ENCODE measurements at regions not wholly inside any gene's neighbourhood (a gene's known extent, or its start where the extent isn't known, plus 50 kb on each side); places are given as distances from the start of the nearest gene placed in this dataset.

GRCh38 chr16:66228792-66229191 is 137.7 kb upstream of the CDH5 start:
- WGBS (ENCODE audit: insufficient coverage), result 77% methylated on average over 5 of the region's 7 CpGs
- Histone ChIP-seq H3K4me3 (ENCODE audit: low read length) (no peak overlapping the region), H3K9me3 (replicated peaks; ENCODE audit: control insufficient read depth, low read depth, low read length) (no peaks in the 10 kb centered on the region), H3K4me1 (ENCODE audit: control insufficient read depth, insufficient read depth, low read length) (peaks cover 16% of the 10 kb centered on the region), H3K27me3 (ENCODE audit: control insufficient read depth, insufficient read depth, low read length) (no peaks in the 10 kb centered on the region), H3K36me3 (ENCODE audit: control insufficient read depth, insufficient read depth, low read length) (no peaks in the 10 kb centered on the region), H3K27ac (ENCODE audit: low read length) (no peak overlapping the region)
- DNase-seq, result no peak

GRCh38 chr16:66227766-66228530 is 138.5 kb upstream of the CDH5 start:
- 86% methylated on average over 5 of the region's 8 CpGs for WGBS (ENCODE audit: insufficient coverage)
- H3K27ac ChIP-seq (ENCODE audit: low read length), result no peak overlapping the region

GRCh38 chr16:66226762-66227161 is 139.7 kb upstream of the CDH5 start:
- Histone ChIP-seq H3K27ac (ENCODE audit: low read length) (no peak overlapping the region), H3K27me3 (ENCODE audit: control insufficient read depth, insufficient read depth, low read length) (no peaks in the 10 kb centered on the region), H3K36me3 (ENCODE audit: control insufficient read depth, insufficient read depth, low read length) (no peaks in the 10 kb centered on the region), H3K4me1 (ENCODE audit: control insufficient read depth, insufficient read depth, low read length) (peaks cover 15% of the 10 kb centered on the region), H3K4me3 (ENCODE audit: low read length) (no peak overlapping the region), H3K9me3 (replicated peaks; ENCODE audit: control insufficient read depth, low read depth, low read length) (no peaks in the 10 kb centered on the region)
- peak; percentile 28 for DNase-seq
- WGBS (ENCODE audit: insufficient coverage), result 81% methylated on average over 5 of the region's 5 CpGs

More at GRCh38 chr16:66227766-66228530, 138.5 kb upstream of the CDH5 start:
- H3K27me3 ChIP-seq (ENCODE audit: control insufficient read depth, insufficient read depth, low read length), result no peaks in the 10 kb centered on the region
- H3K4me3 ChIP-seq (ENCODE audit: low read length), result no peak overlapping the region
- peaks cover 16% of the 10 kb centered on the region for H3K4me1 ChIP-seq (ENCODE audit: control insufficient read depth, insufficient read depth, low read length)
- H3K36me3 ChIP-seq (ENCODE audit: control insufficient read depth, insufficient read depth, low read length), result no peaks in the 10 kb centered on the region
- no peak for DNase-seq
- H3K9me3 ChIP-seq (replicated peaks; ENCODE audit: control insufficient read depth, low read depth, low read length), result no peaks in the 10 kb centered on the region

- WGBS (ENCODE audit: insufficient coverage), result 94% methylated on average over 3 of the region's 5 CpGs
- Histone ChIP-seq H3K9me3 (replicated peaks; ENCODE audit: control insufficient read depth, low read depth, low read length) (no peaks in the 10 kb centered on the region), H3K4me3 (ENCODE audit: low read length) (no peak overlapping the region), H3K27ac (ENCODE audit: low read length) (no peak overlapping the region), H3K27me3 (ENCODE audit: control insufficient read depth, insufficient read depth, low read length) (no peaks in the 10 kb centered on the region), H3K4me1 (ENCODE audit: control insufficient read depth, insufficient read depth, low read length) (peaks cover 14% of the 10 kb centered on the region), H3K36me3 (ENCODE audit: control insufficient read depth, insufficient read depth, low read length) (no peaks in the 10 kb centered on the region)
- DNase-seq, result no peak
These were observed 140.8 kb upstream of the CDH5 start for GRCh38 chr16:66225696-66226095.

- Histone ChIP-seq H3K4me1 (ENCODE audit: control insufficient read depth, insufficient read depth, low read length) (peaks cover 17% of the 10 kb centered on the region), H3K27ac (ENCODE audit: low read length) (no peak overlapping the region), H3K4me3 (ENCODE audit: low read length) (no peak overlapping the region), H3K36me3 (ENCODE audit: control insufficient read depth, insufficient read depth, low read length) (no peaks in the 10 kb centered on the region), H3K9me3 (replicated peaks; ENCODE audit: control insufficient read depth, low read depth, low read length) (no peaks in the 10 kb centered on the region), H3K27me3 (ENCODE audit: control insufficient read depth, insufficient read depth, low read length) (no peaks in the 10 kb centered on the region)
- no peak for DNase-seq
- 78% methylated on average over 3 of the region's 8 CpGs for WGBS (ENCODE audit: insufficient coverage)
These were observed 141.9 kb upstream of the CDH5 start for GRCh38 chr16:66224626-66225025.

- Histone ChIP-seq H3K27me3 (ENCODE audit: control insufficient read depth, insufficient read depth, low read length) (no peaks in the 10 kb centered on the region), H3K36me3 (ENCODE audit: control insufficient read depth, insufficient read depth, low read length) (no peaks in the 10 kb centered on the region), H3K27ac (ENCODE audit: low read length) (no peak overlapping the region), H3K4me3 (ENCODE audit: low read length) (no peak overlapping the region), H3K4me1 (ENCODE audit: control insufficient read depth, insufficient read depth, low read length) (peaks cover 16% of the 10 kb centered on the region), H3K9me3 (replicated peaks; ENCODE audit: control insufficient read depth, low read depth, low read length) (no peaks in the 10 kb centered on the region)
- no peak for DNase-seq
- WGBS (ENCODE audit: insufficient coverage), result no CpG with 5 or more reads among the region's 2 CpGs
These were observed 142.3 kb upstream of the CDH5 start for GRCh38 chr16:66224186-66224585.

GRCh38 chr16:66223176-66223780 is 143.2 kb upstream of the CDH5 start:
- no peaks in the 10 kb centered on the region for H3K27me3 ChIP-seq (ENCODE audit: control insufficient read depth, insufficient read depth, low read length)
- H3K27ac ChIP-seq (ENCODE audit: low read length), result no peak overlapping the region
- WGBS (ENCODE audit: insufficient coverage), result 44% methylated on average over 5 of the region's 8 CpGs
- no peak overlapping the region for H3K4me3 ChIP-seq (ENCODE audit: low read length)
- H3K9me3 ChIP-seq (replicated peaks; ENCODE audit: control insufficient read depth, low read depth, low read length), result no peaks in the 10 kb centered on the region
- no peaks in the 10 kb centered on the region for H3K36me3 ChIP-seq (ENCODE audit: control insufficient read depth, insufficient read depth, low read length)
- H3K4me1 ChIP-seq (ENCODE audit: control insufficient read depth, insufficient read depth, low read length), result peaks cover 11% of the 10 kb centered on the region
- DNase-seq, result no peak

- no peak for DNase-seq
- WGBS (ENCODE audit: insufficient coverage), result no CpG with 5 or more reads among the region's 1 CpG
- Histone ChIP-seq H3K4me1 (ENCODE audit: control insufficient read depth, insufficient read depth, low read length) (peaks cover 11% of the 10 kb centered on the region), H3K27ac (ENCODE audit: low read length) (no peak overlapping the region), H3K9me3 (replicated peaks; ENCODE audit: control insufficient read depth, low read depth, low read length) (no peaks in the 10 kb centered on the region), H3K36me3 (ENCODE audit: control insufficient read depth, insufficient read depth, low read length) (no peaks in the 10 kb centered on the region), H3K27me3 (ENCODE audit: control insufficient read depth, insufficient read depth, low read length) (no peaks in the 10 kb centered on the region), H3K4me3 (ENCODE audit: low read length) (no peak overlapping the region)
These were observed 143.7 kb upstream of the CDH5 start for GRCh38 chr16:66222756-66223155.

- WGBS (ENCODE audit: insufficient coverage), result 3% methylated on average over 5 of the region's 6 CpGs
- DNase-seq, result peak; percentile 85
These were observed 145.8 kb upstream of the CDH5 start for GRCh38 chr16:66220702-66221101.

GRCh38 chr16:66219491-66219890 is 147.0 kb upstream of the CDH5 start:
- no peak overlapping the region for H3K4me3 ChIP-seq (ENCODE audit: low read length)

More at GRCh38 chr16:66220702-66221101, 145.8 kb upstream of the CDH5 start:
- Histone ChIP-seq H3K27ac (ENCODE audit: low read length) (no peak overlapping the region), H3K4me3 (ENCODE audit: low read length) (no peak overlapping the region), H3K4me1 (ENCODE audit: control insufficient read depth, insufficient read depth, low read length) (peaks cover 11% of the 10 kb centered on the region), H3K36me3 (ENCODE audit: control insufficient read depth, insufficient read depth, low read length) (no peaks in the 10 kb centered on the region), H3K9me3 (replicated peaks; ENCODE audit: control insufficient read depth, low read depth, low read length) (no peaks in the 10 kb centered on the region), H3K27me3 (ENCODE audit: control insufficient read depth, insufficient read depth, low read length) (peaks cover 2% of the 10 kb centered on the region)

More at GRCh38 chr16:66219491-66219890, 147.0 kb upstream of the CDH5 start:
- H3K36me3 ChIP-seq (ENCODE audit: control insufficient read depth, insufficient read depth, low read length), result no peaks in the 10 kb centered on the region
- peak; percentile 55 for DNase-seq
- H3K27ac ChIP-seq (ENCODE audit: low read length), result no peak overlapping the region
- peaks cover 9% of the 10 kb centered on the region for H3K4me1 ChIP-seq (ENCODE audit: control insufficient read depth, insufficient read depth, low read length)
- no peaks in the 10 kb centered on the region for H3K9me3 ChIP-seq (replicated peaks; ENCODE audit: control insufficient read depth, low read depth, low read length)
- peaks cover 2% of the 10 kb centered on the region for H3K27me3 ChIP-seq (ENCODE audit: control insufficient read depth, insufficient read depth, low read length)

All from muscle of leg (tissue), 3 donors.